ENCODE measurements at regions not wholly inside any gene's neighbourhood (a gene's known extent, or its start where the extent isn't known, plus 50 kb on each side); places are given as distances from the start of the nearest gene placed in this dataset.

- no peak overlapping the region for H3K18ac ChIP-seq (ENCODE audit: extremely low read depth, low read length)
- no peak overlapping the region for H3K4ac ChIP-seq (replicated peaks; ENCODE audit: insufficient read length, low read depth, low read length)
- H2BK15ac ChIP-seq (ENCODE audit: low read length): no peak overlapping the region
- no peaks in the 10 kb centered on the region for H3K9me3 ChIP-seq (ENCODE audit: insufficient read depth in 2 of 2, low read depth in 1 of 2, low read length in 1 of 2)
- POLR2A ChIA-PET (ENCODE audit: partially characterized antibody): no interaction called here
- no peak overlapping the region for H4K8ac ChIP-seq (ENCODE audit: extremely low read depth, insufficient read depth, low read length)
- H2AFZ ChIP-seq (ENCODE audit: low read length): no peak overlapping the region
- no peaks in the 10 kb centered on the region for H3K23me2 ChIP-seq (ENCODE audit: low read depth, low read length)
- no peak overlapping the region for H4K5ac ChIP-seq (ENCODE audit: insufficient read length, low read depth, low read length)
- H3K9ac ChIP-seq (replicated peaks in 1 of 4; ENCODE audit: extremely low read depth in 1 of 4, low read depth in 3 of 4, low read length in 3 of 4): no peak overlapping the region
- H4K91ac ChIP-seq (replicated peaks; ENCODE audit: insufficient read length, low read length): no peak overlapping the region
- H3K4me3 ChIP-seq (ENCODE audit: extremely low read depth in 1 of 4, insufficient read depth in 2 of 4, low read depth in 3 of 4, low read length in 4 of 4): no peak overlapping the region
- no peak overlapping the region for H2BK120ac ChIP-seq (replicated peaks; ENCODE audit: low read depth, low read length)
- no peak overlapping the region for H3K23ac ChIP-seq (ENCODE audit: insufficient read length)
- H3K56ac ChIP-seq (replicated peaks; ENCODE audit: insufficient read length, low read depth, low read length): no peak overlapping the region
- no peaks in the 10 kb centered on the region for H3K79me2 ChIP-seq (ENCODE audit: control insufficient read depth in 1 of 2, insufficient read depth in 2 of 2, low read length in 2 of 2)
- CTCF ChIA-PET (ENCODE audit: partially characterized antibody): no interaction called here
- no peak overlapping the region for H2BK20ac ChIP-seq (ENCODE audit: low read length)
- no peaks in the 10 kb centered on the region for H3K79me1 ChIP-seq (ENCODE audit: low read depth, low read length)
- H2BK12ac ChIP-seq (ENCODE audit: low read depth, low read length): no peak overlapping the region
- FAIRE-seq (no peak), DNase-seq (ENCODE audit: low read depth in 1 of 2, low spot score in 2 of 2) (no peak)
- no peak overlapping the region for H3K27ac ChIP-seq (ENCODE audit: low read depth, low read length)
- no peaks in the 10 kb centered on the region for H3K4me1 ChIP-seq (replicated peaks in 1 of 4; ENCODE audit: control insufficient read depth in 3 of 4, insufficient read depth in 4 of 4, low read length in 3 of 4)
- no peaks in the 10 kb centered on the region for H4K20me1 ChIP-seq (replicated peaks in 1 of 2; ENCODE audit: control insufficient read depth in 1 of 2, insufficient read depth in 2 of 2, low read length in 2 of 2)
- no peak overlapping the region for H3K4me2 ChIP-seq (ENCODE audit: insufficient read depth in 1 of 2, low read depth in 2 of 2, low read length in 2 of 2)
- H3K27me3 ChIP-seq (replicated peaks in 1 of 4; ENCODE audit: control insufficient read depth in 3 of 4, extremely low read depth in 1 of 4, insufficient read depth in 3 of 4, low read length in 3 of 4): no peaks in the 10 kb centered on the region
- no peaks in the 10 kb centered on the region for H3K36me3 ChIP-seq (ENCODE audit: control insufficient read depth in 2 of 4, insufficient read depth in 4 of 4, low read length in 3 of 4)
- no peak overlapping the region for H2BK5ac ChIP-seq (ENCODE audit: low read depth, low read length)
- H3K14ac ChIP-seq (ENCODE audit: insufficient read length): no peak overlapping the region
- no peak overlapping the region for H2AK5ac ChIP-seq (ENCODE audit: low read depth, low read length)
- WGBS, 2 experiments (ENCODE audit: extremely low coverage in 1 of 2, insufficient coverage in 1 of 2, insufficient read length in 1 of 2, insufficient replicate concordance in 2 of 2, low coverage in 1 of 2, low lambda C conversion rate in 2 of 2, missing lambda C conversion rate in 1 of 2): 100% methylated on average over 1 of the region's 1 CpG; no CpG with 5 or more reads in 1 of the 2 experiments
- TF ChIP-seq SIRT6 (IDR thresholded peaks at IDR 0.05; ENCODE audit: low read length) (no peak), EGR1 (IDR thresholded peaks at IDR 0.05; ENCODE audit: borderline replicate concordance, low read depth, low read length) (no peak), JUND (IDR thresholded peaks at IDR 0.05; ENCODE audit: low read length) (no peak), RFX5 (IDR thresholded peaks at IDR 0.05; ENCODE audit: borderline replicate concordance, low read depth, low read length) (no peak), EZH2 (IDR thresholded peaks at IDR 0.05; ENCODE audit: low read depth, low read length, severe bottlenecking) (no peak), TEAD4 (IDR thresholded peaks at IDR 0.05; ENCODE audit: low read depth, low read length) (no peak), GTF2F1 (IDR thresholded peaks at IDR 0.05; ENCODE audit: borderline replicate concordance, low read depth, low read length) (no peak), GABPA (IDR thresholded peaks at IDR 0.05; ENCODE audit: borderline replicate concordance, insufficient read depth, low read length) (no peak), EP300 (IDR thresholded peaks at IDR 0.05; ENCODE audit: borderline replicate concordance in 1 of 2, low read depth in 2 of 2, low read length in 2 of 2) (no peak), E2F6 (IDR thresholded peaks at IDR 0.05) (no peak), PHF8 (conservative IDR thresholded peaks at IDR 0.05; ENCODE audit: low read depth, low read length) (no peak)
- TF ChIP-seq, protein P1, sequence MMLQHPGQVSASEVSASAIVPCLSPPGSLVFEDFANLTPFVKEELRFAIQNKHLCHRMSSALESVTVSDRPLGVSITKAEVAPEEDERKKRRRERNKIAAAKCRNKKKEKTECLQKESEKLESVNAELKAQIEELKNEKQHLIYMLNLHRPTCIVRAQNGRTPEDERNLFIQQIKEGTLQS (IDR thresholded peaks at IDR 0.05; ENCODE audit: insufficient read depth, low read depth, low read length): no peak
- TF ChIP-seq, protein P2, sequence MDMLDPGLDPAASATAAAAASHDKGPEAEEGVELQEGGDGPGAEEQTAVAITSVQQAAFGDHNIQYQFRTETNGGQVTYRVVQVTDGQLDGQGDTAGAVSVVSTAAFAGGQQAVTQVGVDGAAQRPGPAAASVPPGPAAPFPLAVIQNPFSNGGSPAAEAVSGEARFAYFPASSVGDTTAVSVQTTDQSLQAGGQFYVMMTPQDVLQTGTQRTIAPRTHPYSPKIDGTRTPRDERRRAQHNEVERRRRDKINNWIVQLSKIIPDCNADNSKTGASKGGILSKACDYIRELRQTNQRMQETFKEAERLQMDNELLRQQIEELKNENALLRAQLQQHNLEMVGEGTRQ (IDR thresholded peaks at IDR 0.05; ENCODE audit: low read length): no peak
Observed at GRCh38 chr20:54337144-54337543, 129.3 kb downstream of the PFDN4 start.

Measured in H1 (cell line).